Gastroesophageal sphincter (tissue), 3 donors: ENCODE measurements at regions not wholly inside any gene's neighbourhood (a gene's known extent, or its start where the extent isn't known, plus 50 kb on each side); places are given as distances from the start of the nearest gene placed in this dataset.

Experiments
- EP300 ChIP-seq: sonication (generic); formaldehyde crosslinking; IDR thresholded peaks from one replicate; pipeline ENCODE4 v1.6.1; 2017; ENCODE audit warnings: antibody characterized with exemption, mild to moderate bottlenecking
- POLR2A ChIP-seq, 2 donors: fragments of 450-650 bp; IDR thresholded peaks; one replicate each; pipeline ENCODE4 v1.6.1; 2017; ENCODE audit warnings: antibody characterized with exemption in 2 of 2, mild to moderate bottlenecking in 2 of 2, moderate library complexity in 1 of 2
- POLR2AphosphoS5 ChIP-seq: sonication (generic); formaldehyde crosslinking; IDR thresholded peaks from one replicate; pipeline ENCODE4 v1.6.1; 2017; ENCODE audit warnings: antibody characterized with exemption
- TF ChIP-seq, protein P1 (sequence below), 4 experiments: fragments of 200-600 bp in 2 of 4; fragments of 450-650 bp in 2 of 4; sonication (generic) in 1 of 4; IDR thresholded peaks; one replicate each; pipeline ENCODE4 v1.5.1; 2017 to 2019; ENCODE audit warnings: antibody characterized with exemption in 4 of 4, mild to moderate bottlenecking in 2 of 4, moderate library complexity in 2 of 4

DNA sequence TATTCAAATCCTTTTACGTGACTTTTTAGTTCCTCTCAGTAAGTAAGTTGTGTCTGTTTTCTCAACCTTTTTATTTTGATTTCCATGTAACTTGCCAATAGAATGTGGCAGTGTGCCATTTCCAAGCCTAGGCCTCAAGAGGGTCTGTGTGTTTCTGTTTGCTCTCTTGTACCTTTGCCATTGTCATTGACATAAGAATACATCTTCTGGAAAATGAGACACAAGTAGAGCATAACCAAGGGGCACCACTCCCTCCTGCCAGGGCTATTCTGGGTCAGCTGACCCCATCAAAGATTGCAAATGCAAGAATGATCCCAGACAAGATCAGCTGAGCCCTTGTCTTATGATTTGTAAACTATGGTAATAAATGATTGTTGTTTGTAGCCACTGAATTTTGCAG lies 524.0 kb downstream of the IPMK start:
- TF ChIP-seq, protein P1, sequence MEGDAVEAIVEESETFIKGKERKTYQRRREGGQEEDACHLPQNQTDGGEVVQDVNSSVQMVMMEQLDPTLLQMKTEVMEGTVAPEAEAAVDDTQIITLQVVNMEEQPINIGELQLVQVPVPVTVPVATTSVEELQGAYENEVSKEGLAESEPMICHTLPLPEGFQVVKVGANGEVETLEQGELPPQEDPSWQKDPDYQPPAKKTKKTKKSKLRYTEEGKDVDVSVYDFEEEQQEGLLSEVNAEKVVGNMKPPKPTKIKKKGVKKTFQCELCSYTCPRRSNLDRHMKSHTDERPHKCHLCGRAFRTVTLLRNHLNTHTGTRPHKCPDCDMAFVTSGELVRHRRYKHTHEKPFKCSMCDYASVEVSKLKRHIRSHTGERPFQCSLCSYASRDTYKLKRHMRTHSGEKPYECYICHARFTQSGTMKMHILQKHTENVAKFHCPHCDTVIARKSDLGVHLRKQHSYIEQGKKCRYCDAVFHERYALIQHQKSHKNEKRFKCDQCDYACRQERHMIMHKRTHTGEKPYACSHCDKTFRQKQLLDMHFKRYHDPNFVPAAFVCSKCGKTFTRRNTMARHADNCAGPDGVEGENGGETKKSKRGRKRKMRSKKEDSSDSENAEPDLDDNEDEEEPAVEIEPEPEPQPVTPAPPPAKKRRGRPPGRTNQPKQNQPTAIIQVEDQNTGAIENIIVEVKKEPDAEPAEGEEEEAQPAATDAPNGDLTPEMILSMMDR (IDR thresholded peaks at IDR 0.05): no peak
- TF ChIP-seq EP300 (no peak), POLR2A (IDR thresholded peaks at IDR 0.05) (no peak), POLR2AphosphoS5 (no peak)
